HCT116 (cell line): ENCODE measurements at regions not wholly inside any gene's neighbourhood (a gene's known extent, or its start where the extent isn't known, plus 50 kb on each side); places are given as distances from the start of the nearest gene placed in this dataset.
"Not testable (repeated sequence)": the region's sequence is repeated elsewhere in the genome, so short reads cannot be mapped to it uniquely, and the experiment has no call there.

Experiments used
- ATAC-seq: fragments of 200-7000 bp; cut with Tn5 transposase; 2 replicates; pipeline ENCODE4 v1.9.1; 2020; ENCODE audit warnings: mild to moderate bottlenecking, moderate library complexity
- BruUV-seq: library from RNA; stranded (reverse); fragments of 400-500 nt; replicated peaks from 2 replicates; lab custom pipeline; 2021; lab: Mats Ljungman, UMichigan
- CTCF ChIA-PET: fragments of 300-600 bp; sonication (Branson Sonifier 250); formaldehyde crosslinking; loops from one replicate; lab custom pipeline; 2021; ENCODE audit warnings: antibody characterized with exemption; lab: Charles Lee
- POLR2A ChIA-PET: fragments of 300-600, 350-600 bp; sonication (Branson Sonifier 250); formaldehyde crosslinking; loops from one replicate; lab custom pipeline; 2021; ENCODE audit warnings: antibody characterized with exemption; lab: Charles Lee
- RAD21 ChIA-PET, 2 experiments: fragments of 300-600 bp; sonication (Branson Sonifier 250); formaldehyde crosslinking; loops; one replicate each; lab custom pipeline; 2023; ENCODE audit warnings: low total read pairs in 2 of 2; ENCODE audit not compliant: uncharacterized antibody in 2 of 2, unreplicated experiment in 2 of 2, low non-redundant PET in 1 of 2; lab: Charles Lee
- DNase-seq: peaks from one replicate; pipeline ENCODE4 v3.0.0-alpha.2; 2010; ENCODE audit warnings: low read depth, low spot score
- H2AFZ ChIP-seq: fragments of 200-600 bp; shearing (Covaris generic), sonication (generic); 2 replicates; pipeline ENCODE4 v1.6.1; 2017; ENCODE audit warnings: low read depth, mixed run types, mixed read lengths, antibody characterized with exemption, low read length; ENCODE audit not compliant: poor library complexity, severe bottlenecking
- H3K27ac ChIP-seq: 2 replicates; pipeline ENCODE4 v1.5.1; 2012; ENCODE audit warnings: low read depth, low read length
- H3K27me3 ChIP-seq: fragments of 200-600 bp; sonication (generic); 2 replicates; pipeline ENCODE4 v1.6.1; 2016; ENCODE audit warnings: mixed run types, low read length, mixed read lengths; ENCODE audit not compliant: insufficient read depth
- H3K36me3 ChIP-seq, 2 experiments: fragments of 200-500 bp in 1 of 2; fragments of 200-600 bp in 1 of 2; sonication (Bioruptor generic) in 1 of 2; sonication (generic) in 1 of 2; 2 replicates each; pipeline versions ENCODE4 v1.5.1 to v1.6.1; 2014 to 2016; ENCODE audit warnings: low read length in 2 of 2, inconsistent platforms in 1 of 2, mixed read lengths in 1 of 2, mixed run types in 1 of 2; ENCODE audit not compliant: insufficient read depth in 2 of 2, control insufficient read depth in 1 of 2
- H3K4me1 ChIP-seq, 2 experiments: fragments of 200-600 bp in 1 of 2; sonication (generic) in 1 of 2; 2 replicates each; pipeline versions ENCODE4 v1.5.1 to v1.6.1; 2012 to 2017; ENCODE audit warnings: low read length in 2 of 2, inconsistent platforms in 1 of 2, mild to moderate bottlenecking in 1 of 2, mixed read lengths in 1 of 2, mixed run types in 1 of 2, moderate library complexity in 1 of 2; ENCODE audit not compliant: insufficient read depth in 2 of 2, control insufficient read depth in 1 of 2
- H3K4me2 ChIP-seq: fragments of 200-600 bp; sonication (generic); 2 replicates; pipeline ENCODE4 v1.6.1; 2017; ENCODE audit warnings: mixed run types, low read length, mixed read lengths
- H3K4me3 ChIP-seq, 2 experiments: fragments of 200-600 bp in 1 of 2; sonication (generic) in 1 of 2; replicated peaks in 1 of 2; 2 replicates each; pipeline ENCODE4 v1.5.1; 2011 to 2016; ENCODE audit warnings: low read length in 2 of 2, control low read depth in 1 of 2, low read depth in 1 of 2, mild to moderate bottlenecking in 1 of 2, mixed read lengths in 1 of 2, mixed run types in 1 of 2
- H3K79me2 ChIP-seq: fragments of 200-600 bp; sonication (generic); 2 replicates; pipeline ENCODE4 v1.6.1; 2017; ENCODE audit warnings: mild to moderate bottlenecking, mixed run types, low read length, moderate library complexity, mixed read lengths; ENCODE audit not compliant: insufficient read depth
- H3K9ac ChIP-seq: fragments of 200-600 bp; sonication (generic); 2 replicates; pipeline ENCODE4 v1.6.1; 2016; ENCODE audit warnings: low read length, mixed read lengths
- H3K9me2 ChIP-seq: fragments of 200-600 bp; sonication (generic), shearing (Covaris generic); 2 replicates; pipeline ENCODE4 v1.6.1; 2017; ENCODE audit warnings: mixed run types, mild to moderate bottlenecking, moderate library complexity; ENCODE audit not compliant: insufficient read depth
- H3K9me3 ChIP-seq, 2 experiments: fragments of 200-500 bp in 1 of 2; fragments of 200-600 bp in 1 of 2; sonication (Bioruptor generic) in 1 of 2; sonication (generic) in 1 of 2; 2 replicates each; pipeline ENCODE4 v1.6.1; 2014 to 2017; ENCODE audit warnings: low read length in 2 of 2, mixed read lengths in 2 of 2, inconsistent platforms in 1 of 2, low read depth in 1 of 2, mild to moderate bottlenecking in 1 of 2, mixed run types in 1 of 2, moderate library complexity in 1 of 2; ENCODE audit not compliant: control insufficient read depth in 1 of 2, insufficient read depth in 1 of 2
- H4K20me1 ChIP-seq: fragments of 200-600 bp; sonication (generic), shearing (Covaris generic); 2 replicates; pipeline ENCODE4 v1.6.1; 2017; ENCODE audit warnings: mixed run types, mild to moderate bottlenecking, moderate library complexity; ENCODE audit not compliant: insufficient read depth
- intact Hi-C: fragments of 100-400 bp; cut with micrococcal nuclease; formaldehyde crosslinking; loops from 2 replicates; pipeline ENCODE4 v1.10.0; 2022

DNA sequence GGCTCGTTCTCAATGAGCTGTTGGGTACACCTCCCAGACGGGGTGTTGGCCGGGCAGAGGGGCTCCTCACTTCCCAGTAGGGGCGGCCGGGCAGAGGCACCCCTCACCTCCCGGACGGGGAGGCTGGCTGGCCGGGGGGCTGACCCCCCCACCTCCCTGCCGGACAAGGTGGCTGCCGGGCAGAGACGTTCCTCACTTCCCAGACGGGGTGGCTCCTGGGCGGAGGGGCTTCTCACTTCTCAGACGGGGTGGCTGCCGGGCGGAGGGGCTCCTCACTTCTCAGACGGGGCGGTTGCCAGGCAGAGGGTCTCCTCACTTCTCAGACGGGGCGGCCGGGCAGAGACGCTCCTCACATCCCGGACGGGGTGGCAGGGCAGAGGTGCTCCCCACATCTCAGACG is 160.7 kb downstream of the POTEC start:
- RAD21 ChIA-PET, H3K27me3 ChIP-seq, H3K79me2 ChIP-seq, ATAC-seq, H3K9ac ChIP-seq, H3K9me2 ChIP-seq, CTCF ChIA-PET, H3K4me2 ChIP-seq, intact Hi-C loops, H3K9me3 ChIP-seq, H4K20me1 ChIP-seq, H2AFZ ChIP-seq, H3K4me3 ChIP-seq, H3K4me1 ChIP-seq, DNase-seq, H3K27ac ChIP-seq, BruUV-seq, H3K36me3 ChIP-seq, POLR2A ChIA-PET: not testable (repeated sequence)

DNA sequence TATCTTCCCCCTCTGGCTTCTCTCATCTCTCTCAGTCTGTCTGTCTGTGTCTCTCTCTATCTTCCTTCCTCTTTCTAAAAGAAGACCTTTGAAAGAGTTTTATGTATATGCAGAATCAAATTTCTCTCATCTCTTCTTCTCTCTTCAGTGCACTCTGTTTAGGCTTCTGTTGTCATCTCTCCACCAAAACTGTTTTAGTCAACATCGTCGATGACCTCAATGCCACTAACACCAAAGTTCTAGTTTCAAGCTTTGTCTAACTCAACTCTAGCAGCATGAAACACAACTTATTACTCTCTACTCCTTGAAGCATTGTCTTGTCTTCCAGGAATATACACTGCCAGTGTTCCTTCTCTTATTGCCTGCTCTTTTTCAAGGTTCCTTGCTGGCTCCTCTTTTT is 163.9 kb downstream of the POTEC start:
- H3K27me3 ChIP-seq, result not testable (repeated sequence)

GRCh38 chr18:14378376-14378775 is 165.0 kb downstream of the POTEC start:
- H3K36me3 ChIP-seq, H3K9ac ChIP-seq, BruUV-seq, CTCF ChIA-PET, H3K4me2 ChIP-seq, RAD21 ChIA-PET, H3K9me3 ChIP-seq, H3K9me2 ChIP-seq, ATAC-seq, H3K79me2 ChIP-seq, H3K4me1 ChIP-seq, H3K27ac ChIP-seq, H3K4me3 ChIP-seq, DNase-seq, H4K20me1 ChIP-seq, H3K27me3 ChIP-seq, intact Hi-C loops, H2AFZ ChIP-seq, POLR2A ChIA-PET: not testable (repeated sequence)

More for the DNA sequence above, 163.9 kb downstream of the POTEC start:
- RAD21 ChIA-PET, H3K9me3 ChIP-seq, DNase-seq, H2AFZ ChIP-seq, BruUV-seq, H3K79me2 ChIP-seq, H3K9me2 ChIP-seq, H3K27ac ChIP-seq, H3K9ac ChIP-seq, CTCF ChIA-PET, H3K4me3 ChIP-seq, H3K4me1 ChIP-seq, H3K4me2 ChIP-seq, POLR2A ChIA-PET, ATAC-seq, intact Hi-C loops, H3K36me3 ChIP-seq, H4K20me1 ChIP-seq: not testable (repeated sequence)

DNA sequence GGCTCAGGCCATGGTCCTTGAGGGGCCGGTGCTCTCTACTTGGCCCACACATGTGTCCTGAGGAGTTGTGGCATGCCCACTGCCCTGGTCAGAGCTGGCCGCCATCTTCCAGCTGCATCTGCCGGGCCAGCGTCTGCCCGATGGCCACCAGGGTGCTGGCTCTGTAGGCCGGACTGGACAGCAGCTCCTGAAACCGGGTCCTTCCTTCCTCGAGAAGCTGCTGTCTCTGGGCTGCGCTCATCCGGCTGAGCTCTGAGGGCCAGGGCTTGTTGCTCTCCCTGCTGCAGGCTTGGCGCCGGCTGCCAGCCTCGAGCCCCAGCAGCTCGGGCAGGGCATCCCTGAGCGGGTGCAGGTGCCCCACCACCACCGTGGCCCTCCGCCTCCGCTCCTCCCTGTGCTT is 182.1 kb downstream of the POTEC start:
- H4K20me1 ChIP-seq, BruUV-seq, intact Hi-C loops, H3K27me3 ChIP-seq, H3K36me3 ChIP-seq, H3K27ac ChIP-seq, H3K9me3 ChIP-seq, CTCF ChIA-PET, ATAC-seq, H2AFZ ChIP-seq, POLR2A ChIA-PET, H3K9me2 ChIP-seq, H3K4me3 ChIP-seq, H3K9ac ChIP-seq, H3K4me2 ChIP-seq, DNase-seq, H3K4me1 ChIP-seq, H3K79me2 ChIP-seq, RAD21 ChIA-PET: not testable (repeated sequence)
